ENCODE measurements at regions not wholly inside any gene's neighbourhood (a gene's known extent, or its start where the extent isn't known, plus 50 kb on each side); places are given as distances from the start of the nearest gene placed in this dataset.

GRCh38 chr5:143554918-143555477 lies 151.5 kb upstream of the NR3C1 start:
- no peak for DNase-seq

GRCh38 chr5:143554187-143554717 lies 150.8 kb upstream of the NR3C1 start:
- DNase-seq = peak in 1 of 2 donors; percentile 24

GRCh38 chr5:143552680-143553079 lies 149.2 kb upstream of the NR3C1 start:
- no peak for DNase-seq

GRCh38 chr5:143551820-143552251 lies 148.3 kb upstream of the NR3C1 start:
- DNase-seq = no peak

- DNase-seq = no peak
These were observed 147.6 kb upstream of the NR3C1 start for GRCh38 chr5:143550986-143551630.

GRCh38 chr5:143547342-143547741 lies 143.9 kb upstream of the NR3C1 start:
- no peak for DNase-seq

GRCh38 chr5:143546394-143546793 lies 142.9 kb upstream of the NR3C1 start:
- no peak for DNase-seq

GRCh38 chr5:143544606-143545005 lies 141.1 kb upstream of the NR3C1 start:
- no peak for DNase-seq

GRCh38 chr5:143543358-143544255 lies 140.1 kb upstream of the NR3C1 start:
- no peak for DNase-seq

- no peak for DNase-seq
These were observed 139.3 kb upstream of the NR3C1 start for GRCh38 chr5:143542798-143543144.

GRCh38 chr5:143541943-143542797 lies 138.7 kb upstream of the NR3C1 start:
- no peak for DNase-seq

- no peak for DNase-seq
These were observed 136.3 kb upstream of the NR3C1 start for GRCh38 chr5:143539742-143540141.

GRCh38 chr5:143537056-143537455 lies 133.6 kb upstream of the NR3C1 start:
- DNase-seq = no peak

GRCh38 chr5:143536364-143536763 lies 132.9 kb upstream of the NR3C1 start:
- no peak for DNase-seq

- no peak for DNase-seq
These were observed 131.3 kb upstream of the NR3C1 start for GRCh38 chr5:143534761-143535154.

GRCh38 chr5:143533978-143534760 lies 130.7 kb upstream of the NR3C1 start:
- no peak for DNase-seq

GRCh38 chr5:143533475-143533874 lies 130.0 kb upstream of the NR3C1 start:
- DNase-seq = no peak

GRCh38 chr5:143527808-143528207 lies 124.3 kb upstream of the NR3C1 start:
- DNase-seq = no peak

- DNase-seq = no peak
These were observed 121.7 kb upstream of the NR3C1 start for GRCh38 chr5:143525176-143525575.

- no peak for DNase-seq
These were observed 121.0 kb upstream of the NR3C1 start for GRCh38 chr5:143524338-143524945.

- no peak for DNase-seq
These were observed 118.4 kb upstream of the NR3C1 start for GRCh38 chr5:143521846-143522400.
